HG03457 (cell line): ENCODE measurements at regions not wholly inside any gene's neighbourhood (a gene's known extent, or its start where the extent isn't known, plus 50 kb on each side); places are given as distances from the start of the nearest gene placed in this dataset.
"Not testable (repeated sequence)": the region's sequence is repeated elsewhere in the genome, so short reads cannot be mapped to it uniquely, and the experiment has no call there.

ENCODE experiments used
- ATAC-seq: cut with Tn5 transposase; IDR thresholded peaks from one replicate; pipeline ENCODE4 v1.9.1; 2021; ENCODE audit warnings: moderate number of reproducible peaks; ENCODE audit not compliant: unreplicated experiment

GRCh38 chr22:47627556-47628253, 865.3 kb downstream of the TBC1D22A start:
- ATAC-seq = no peak

DNA sequence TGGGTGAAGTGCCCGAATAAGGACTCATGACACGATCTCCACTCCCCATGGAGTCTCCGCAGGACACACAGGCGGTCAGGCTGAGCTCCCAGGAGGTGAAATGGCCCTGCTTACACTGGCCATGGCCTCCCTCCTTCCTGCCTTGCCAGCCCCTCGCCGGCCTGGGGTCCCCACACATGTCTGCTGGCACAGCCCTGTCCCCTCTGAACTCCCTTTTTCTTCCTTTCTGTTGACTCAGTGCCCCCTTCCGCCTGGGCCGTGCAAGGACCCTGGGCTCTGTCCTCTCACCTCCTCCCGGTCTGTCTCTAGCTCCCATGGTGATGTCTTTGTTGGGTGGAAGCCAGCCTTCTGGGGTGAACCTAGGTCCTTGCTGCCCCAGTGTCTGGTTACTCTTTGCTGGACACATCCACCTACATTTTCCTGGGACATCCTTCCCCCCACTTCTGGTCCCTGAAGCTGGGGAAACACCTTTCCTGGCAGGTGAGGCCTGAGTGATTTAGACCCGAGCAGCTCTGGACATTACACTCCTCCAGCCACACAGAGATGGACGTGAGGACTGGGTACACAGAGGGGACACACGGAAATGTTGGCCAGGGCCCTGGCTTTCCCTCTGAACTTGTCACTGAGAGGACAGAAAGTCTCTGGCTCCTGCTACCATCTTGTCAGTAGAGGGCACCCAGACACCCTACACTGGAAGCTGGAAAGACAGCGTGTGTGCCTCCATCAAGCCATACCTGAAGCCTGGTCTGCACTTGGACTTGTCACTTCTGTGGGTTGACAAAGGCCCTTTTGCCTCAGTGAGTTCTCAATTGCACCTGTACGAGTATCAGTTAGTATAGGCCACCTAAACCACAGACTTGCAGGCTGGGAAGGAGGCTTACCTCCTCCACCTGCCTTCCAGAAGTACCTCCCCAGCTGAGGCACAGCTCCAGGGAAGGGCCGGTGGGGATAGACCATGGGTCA, 864.3 kb downstream of the TBC1D22A start:
- ATAC-seq = no peak

GRCh38 chr22:47625531-47626427, 863.3 kb downstream of the TBC1D22A start:
- no peak for ATAC-seq

GRCh38 chr22:47625013-47625385, 862.5 kb downstream of the TBC1D22A start:
- ATAC-seq = no peak

GRCh38 chr22:47624252-47625012, 862.0 kb downstream of the TBC1D22A start:
- ATAC-seq = no peak

DNA sequence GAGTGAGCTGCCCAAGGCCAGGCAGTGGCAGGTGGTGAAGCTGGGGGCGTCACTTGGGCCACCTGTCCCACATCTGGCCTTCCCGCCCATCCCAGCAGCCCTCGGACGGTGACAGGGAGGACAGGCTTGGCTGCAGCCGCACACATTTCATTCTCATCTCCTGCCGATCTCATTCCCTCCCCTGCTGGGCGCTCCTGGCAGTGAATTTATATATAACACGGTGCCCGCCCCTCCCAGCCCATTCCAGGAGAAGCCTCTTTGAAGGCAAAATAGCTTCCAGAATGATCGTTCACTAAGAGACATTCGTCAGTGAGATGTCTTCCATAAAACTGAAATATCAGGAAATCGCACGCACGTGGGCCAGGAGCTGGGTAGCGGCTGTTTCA, 861.3 kb downstream of the TBC1D22A start:
- no peak for ATAC-seq

DNA sequence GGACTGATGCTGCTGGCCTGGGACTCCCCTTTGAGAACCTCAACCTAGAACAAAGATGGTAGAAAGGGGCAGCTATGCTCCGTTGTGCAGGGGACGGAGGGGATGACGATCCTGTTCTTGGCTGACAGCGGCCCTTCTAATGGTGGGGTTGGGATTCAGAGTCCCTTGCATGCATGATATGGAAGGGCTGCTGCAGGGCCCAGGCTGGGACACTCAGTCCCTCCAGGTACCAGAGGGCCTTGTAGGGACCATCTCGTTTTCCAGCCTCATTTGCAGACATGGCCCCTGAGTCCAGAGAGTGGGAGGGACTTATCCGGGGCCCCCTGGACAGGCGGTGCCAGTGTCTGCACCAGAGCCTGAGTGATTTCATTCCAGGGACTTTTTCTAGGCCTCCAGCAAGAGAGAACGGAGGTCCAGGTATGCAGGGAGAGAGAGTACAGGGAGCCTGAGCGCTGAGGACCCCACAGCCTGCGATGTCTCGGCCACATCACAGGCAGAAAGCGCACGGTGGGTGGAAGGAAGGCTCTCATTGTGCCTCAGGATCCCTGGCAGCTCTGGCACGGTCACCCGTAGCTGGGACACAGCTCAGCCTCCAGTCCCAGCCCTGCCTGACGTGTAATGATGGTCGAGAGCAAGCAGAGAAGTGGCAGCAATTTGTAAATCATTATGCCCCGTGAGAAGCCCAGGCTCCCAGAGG, 860.8 kb downstream of the TBC1D22A start:
- no peak for ATAC-seq

GRCh38 chr22:47622541-47622940, 860.1 kb downstream of the TBC1D22A start:
- ATAC-seq = no peak

DNA sequence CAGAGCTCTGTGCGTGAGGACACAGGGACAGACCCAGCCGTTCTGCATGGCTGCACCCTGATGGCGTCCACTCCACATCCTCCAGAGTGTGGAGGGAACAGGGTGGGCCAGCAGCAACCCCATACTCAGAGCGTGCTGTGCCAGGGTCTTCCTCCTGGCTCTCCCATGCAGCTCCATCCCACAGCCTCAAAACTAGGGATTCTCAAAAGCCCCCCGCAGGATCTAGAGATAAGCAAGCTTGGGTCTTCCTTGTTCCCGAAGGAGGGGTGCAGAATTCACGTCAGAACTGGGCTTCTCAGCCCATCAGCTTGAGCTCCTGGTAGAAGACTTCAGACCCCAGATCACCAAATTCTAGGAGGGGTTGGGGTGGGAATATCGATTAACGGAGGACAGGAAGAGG, 858.8 kb downstream of the TBC1D22A start:
- no peak for ATAC-seq

DNA sequence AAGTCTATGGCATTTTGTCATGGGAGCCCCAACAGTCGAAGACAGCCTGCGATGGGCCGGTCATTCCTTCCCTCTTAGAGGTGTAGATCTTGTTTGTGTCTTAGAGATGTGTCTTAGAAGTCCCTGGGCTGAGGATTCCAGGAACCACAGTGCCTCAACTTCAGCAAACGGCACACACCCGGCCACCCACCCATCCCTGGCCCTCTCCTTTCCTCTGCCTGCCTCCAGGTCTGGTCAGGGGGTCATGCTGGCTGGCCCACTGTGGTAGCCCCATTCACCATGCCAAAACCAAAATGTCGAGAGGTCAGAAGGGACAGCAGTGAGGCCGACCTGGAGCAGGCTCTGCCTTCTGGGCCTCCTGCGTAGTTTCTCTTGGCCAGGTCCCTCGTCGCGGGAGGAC, 857.9 kb downstream of the TBC1D22A start:
- ATAC-seq = no peak

GRCh38 chr22:47619631-47620030, 857.2 kb downstream of the TBC1D22A start:
- ATAC-seq = no peak

- no peak for ATAC-seq
Observed at GRCh38 chr22:47618180-47619010, 855.9 kb downstream of the TBC1D22A start.

DNA sequence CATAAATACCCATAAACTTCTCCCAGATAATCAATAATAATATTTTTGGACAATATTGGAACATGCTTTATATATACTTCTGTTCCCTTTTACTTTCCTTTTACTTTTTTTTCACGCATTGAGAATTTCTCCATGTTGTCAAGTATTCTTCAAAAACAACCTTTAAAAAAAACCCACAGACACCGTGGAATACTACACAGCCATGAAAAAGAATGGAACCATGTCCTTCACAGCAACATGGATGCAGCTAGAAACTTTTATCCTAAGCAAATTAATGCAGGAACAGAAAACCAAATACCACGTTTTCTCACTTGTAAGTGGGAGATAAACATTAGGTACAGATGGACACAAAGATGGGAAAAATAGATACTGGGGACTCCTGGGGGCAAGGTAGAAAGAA, 854.7 kb downstream of the TBC1D22A start:
- ATAC-seq = no peak

GRCh38 chr22:47616396-47617020, 854.1 kb downstream of the TBC1D22A start:
- ATAC-seq = no peak

- no peak for ATAC-seq
Observed at GRCh38 chr22:47615051-47615450, 852.6 kb downstream of the TBC1D22A start.

DNA sequence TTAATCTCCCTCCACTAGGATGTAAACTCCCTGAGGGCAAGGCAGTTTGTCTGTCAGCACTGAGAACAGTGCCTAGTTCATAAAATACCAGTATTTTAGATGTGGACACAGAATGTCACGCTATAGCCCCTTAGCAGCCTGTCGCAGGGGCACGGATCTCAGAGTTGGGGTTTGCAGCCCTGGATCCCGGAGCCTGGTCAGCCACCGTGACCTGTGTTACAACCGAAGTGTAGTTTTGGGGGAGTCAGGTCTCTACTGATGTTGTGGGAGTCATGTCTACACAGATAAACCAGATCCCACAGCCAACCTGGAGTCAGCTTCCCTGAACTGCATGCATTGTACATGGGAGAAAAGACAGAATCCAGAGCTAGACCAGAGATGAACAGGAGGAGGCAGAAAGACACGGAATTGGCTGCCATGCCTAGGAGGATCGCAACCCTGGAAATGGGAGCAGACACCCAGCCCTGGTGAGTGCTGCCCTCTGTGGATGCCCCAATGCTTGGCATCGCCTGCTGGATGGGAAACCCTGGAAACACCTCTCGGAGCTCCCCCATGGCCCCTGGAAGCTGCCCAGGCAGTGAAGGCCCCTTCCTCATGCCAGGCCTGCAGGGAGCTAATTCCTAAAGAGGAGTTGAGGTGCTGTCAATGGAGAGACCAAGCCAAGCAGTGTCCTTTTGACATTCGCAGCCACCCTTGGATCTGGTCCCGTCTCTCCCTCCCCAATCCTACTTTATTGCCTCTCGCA, 851.3 kb downstream of the TBC1D22A start:
- ATAC-seq = no peak

GRCh38 chr22:47613181-47613580, 850.7 kb downstream of the TBC1D22A start:
- not testable (repeated sequence) for ATAC-seq
